D721Med (cell line): ENCODE measurements at regions not wholly inside any gene's neighbourhood (a gene's known extent, or its start where the extent isn't known, plus 50 kb on each side); places are given as distances from the start of the nearest gene placed in this dataset.

Experiments used
- DNase-seq: peaks from one replicate; pipeline ENCODE4 v3.0.0; 2011; ENCODE audit warnings: low spot score; ENCODE audit not compliant: insufficient read length
- FAIRE-seq: peaks from 2 replicates; lab custom pipeline; 2011; peaks lifted over from hg19 to GRCh38; lab: Jason Lieb, UNC
- TF ChIP-seq, protein P1 (sequence below): IDR thresholded peaks from 2 replicates; pipeline ENCODE4 v1.5.1; 2012; ENCODE audit warnings: mild to moderate bottlenecking, control low read depth; ENCODE audit not compliant: insufficient read depth; ENCODE audit errors: missing control alignments

GRCh38 chr16:85166699-85167588, 54.7 kb upstream of the CIBAR2 start:
- DNase-seq (no peak), FAIRE-seq (no peak)
- TF ChIP-seq, protein P1, sequence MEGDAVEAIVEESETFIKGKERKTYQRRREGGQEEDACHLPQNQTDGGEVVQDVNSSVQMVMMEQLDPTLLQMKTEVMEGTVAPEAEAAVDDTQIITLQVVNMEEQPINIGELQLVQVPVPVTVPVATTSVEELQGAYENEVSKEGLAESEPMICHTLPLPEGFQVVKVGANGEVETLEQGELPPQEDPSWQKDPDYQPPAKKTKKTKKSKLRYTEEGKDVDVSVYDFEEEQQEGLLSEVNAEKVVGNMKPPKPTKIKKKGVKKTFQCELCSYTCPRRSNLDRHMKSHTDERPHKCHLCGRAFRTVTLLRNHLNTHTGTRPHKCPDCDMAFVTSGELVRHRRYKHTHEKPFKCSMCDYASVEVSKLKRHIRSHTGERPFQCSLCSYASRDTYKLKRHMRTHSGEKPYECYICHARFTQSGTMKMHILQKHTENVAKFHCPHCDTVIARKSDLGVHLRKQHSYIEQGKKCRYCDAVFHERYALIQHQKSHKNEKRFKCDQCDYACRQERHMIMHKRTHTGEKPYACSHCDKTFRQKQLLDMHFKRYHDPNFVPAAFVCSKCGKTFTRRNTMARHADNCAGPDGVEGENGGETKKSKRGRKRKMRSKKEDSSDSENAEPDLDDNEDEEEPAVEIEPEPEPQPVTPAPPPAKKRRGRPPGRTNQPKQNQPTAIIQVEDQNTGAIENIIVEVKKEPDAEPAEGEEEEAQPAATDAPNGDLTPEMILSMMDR = no peak

GRCh38 chr16:85167589-85168537, 55.6 kb upstream of the CIBAR2 start:
- FAIRE-seq = no peak
- DNase-seq = no peak
- TF ChIP-seq, protein P1 = no peak

DNA sequence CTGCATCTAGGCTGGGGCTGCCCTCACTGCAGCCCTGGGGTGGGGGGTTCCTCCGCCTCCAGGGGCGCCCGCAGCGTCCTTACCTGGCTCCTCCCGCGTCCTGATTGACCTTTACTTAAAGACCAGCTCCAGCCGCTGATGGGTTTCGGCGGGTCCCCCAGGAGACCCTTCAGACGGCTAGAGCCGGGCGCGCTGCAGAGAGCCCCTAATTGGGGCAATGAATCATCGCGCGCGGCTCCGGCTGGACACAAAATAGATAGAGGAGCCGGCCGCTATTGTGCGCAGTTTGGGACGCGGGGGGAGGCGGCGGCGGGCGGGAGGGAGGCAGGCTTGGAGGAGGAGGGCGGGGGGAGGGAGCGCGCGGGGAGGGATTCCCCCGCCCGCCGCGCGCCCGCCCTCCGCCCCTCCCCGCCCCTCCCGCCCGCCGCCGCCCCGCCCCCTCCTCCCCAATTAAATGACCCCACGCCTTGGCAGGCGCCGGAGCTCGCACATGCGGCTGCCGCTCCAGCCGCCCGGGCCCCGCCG, 56.5 kb upstream of the CIBAR2 start:
- peak; percentile 55 for DNase-seq
- TF ChIP-seq, protein P1 = no peak
- no peak for FAIRE-seq

DNA sequence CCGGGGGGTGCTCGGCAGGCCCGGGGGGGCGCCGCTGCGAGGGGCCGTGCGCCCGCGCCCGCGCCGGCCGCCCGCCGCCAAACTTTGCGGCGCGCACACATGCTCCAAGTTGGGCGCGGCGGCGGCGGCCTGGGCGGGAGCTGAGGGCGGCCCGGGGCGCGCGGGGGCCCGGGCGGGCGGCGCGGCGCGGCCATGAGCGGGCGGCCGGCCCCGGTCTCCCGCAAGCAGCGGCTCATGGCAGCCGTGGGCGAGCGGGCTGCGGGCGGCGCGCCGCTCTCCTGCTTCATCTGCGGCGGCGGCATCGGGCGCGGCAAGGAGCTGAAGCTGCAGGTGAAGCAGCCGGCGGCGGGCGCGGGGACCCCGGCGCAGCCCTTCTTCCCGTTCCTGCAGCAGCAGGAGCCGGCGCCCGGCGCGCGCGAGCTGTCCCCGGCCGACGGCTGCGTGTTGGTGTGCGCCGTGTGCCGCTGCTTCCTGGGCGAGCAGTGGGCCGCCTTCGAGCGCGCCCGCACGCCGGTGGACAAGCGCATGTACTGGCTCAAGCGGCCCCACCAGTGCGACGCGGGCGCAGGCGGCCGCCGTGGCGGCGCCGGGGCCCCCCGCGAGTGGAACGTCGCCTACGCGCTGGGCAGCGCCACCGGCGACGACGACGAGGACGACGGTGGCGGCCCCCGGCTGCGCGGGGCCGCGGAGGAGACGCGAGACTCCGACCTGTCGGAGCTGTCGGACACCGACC, 57.2 kb upstream of the CIBAR2 start:
- TF ChIP-seq, protein P1 = no peak
- DNase-seq = no peak

GRCh38 chr16:85170066-85170491, 57.8 kb upstream of the CIBAR2 start:
- TF ChIP-seq, protein P1 = no peak
- DNase-seq (no peak), FAIRE-seq (no peak)

More for the DNA sequence above, 57.2 kb upstream of the CIBAR2 start:
- FAIRE-seq = no peak

DNA sequence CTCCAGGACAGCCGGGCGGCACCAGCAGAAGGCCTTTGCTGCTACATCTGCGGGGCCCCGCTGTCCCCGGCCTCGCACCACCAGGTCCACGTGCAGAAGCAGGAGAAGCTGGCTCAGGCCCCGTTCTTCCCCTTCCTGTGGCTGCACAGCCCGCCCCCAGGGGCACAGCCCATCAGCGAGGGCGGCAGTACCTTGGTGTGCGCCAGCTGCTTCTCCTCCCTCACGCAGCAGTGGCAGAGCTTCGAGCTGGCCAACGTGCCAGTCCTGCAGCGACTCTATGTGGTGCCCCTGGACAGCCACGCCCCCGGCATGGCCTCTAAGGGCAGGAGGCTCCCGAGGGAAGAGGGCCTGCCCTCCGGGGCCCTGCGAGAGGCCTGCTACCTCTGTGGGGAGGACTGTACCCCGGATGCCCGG, 58.3 kb upstream of the CIBAR2 start:
- DNase-seq (no peak), FAIRE-seq (no peak)
- TF ChIP-seq, protein P1 = no peak
